NCI-H748 (cell line): ENCODE measurements at regions not wholly inside any gene's neighbourhood (a gene's known extent, or its start where the extent isn't known, plus 50 kb on each side); places are given as distances from the start of the nearest gene placed in this dataset.

Source experiments
- DNase-seq: peaks from one replicate; lab custom pipeline; 2025; ENCODE audit not compliant: unreplicated experiment; lab: John Stamatoyannopoulos, UW

DNA sequence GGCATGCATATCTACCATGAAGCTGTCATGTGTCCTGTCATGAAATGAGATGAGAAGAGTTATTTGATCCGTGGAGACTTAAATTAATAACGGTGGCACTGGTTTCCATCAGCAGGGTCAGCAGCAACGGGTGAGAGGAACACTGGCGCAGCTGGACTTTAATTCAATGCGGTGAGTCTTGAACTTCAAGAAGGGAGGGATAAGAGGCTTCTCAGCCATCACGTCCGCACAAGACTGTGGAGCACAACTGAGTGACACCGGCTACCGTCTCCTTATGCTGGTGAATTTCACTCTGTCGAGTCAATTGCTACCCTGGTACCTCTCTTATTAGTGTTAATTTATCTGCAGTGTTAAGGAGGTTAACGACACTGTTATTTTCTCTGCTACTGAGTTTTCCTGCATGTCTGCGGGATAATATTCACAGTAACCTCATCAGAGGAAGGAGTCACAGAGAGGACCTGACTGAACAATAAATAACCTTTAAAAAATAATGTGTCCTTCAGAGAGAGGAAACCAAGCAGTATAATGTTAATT is 236.8 kb downstream of the EPHA4 start:
- DNase-seq = no peak

DNA sequence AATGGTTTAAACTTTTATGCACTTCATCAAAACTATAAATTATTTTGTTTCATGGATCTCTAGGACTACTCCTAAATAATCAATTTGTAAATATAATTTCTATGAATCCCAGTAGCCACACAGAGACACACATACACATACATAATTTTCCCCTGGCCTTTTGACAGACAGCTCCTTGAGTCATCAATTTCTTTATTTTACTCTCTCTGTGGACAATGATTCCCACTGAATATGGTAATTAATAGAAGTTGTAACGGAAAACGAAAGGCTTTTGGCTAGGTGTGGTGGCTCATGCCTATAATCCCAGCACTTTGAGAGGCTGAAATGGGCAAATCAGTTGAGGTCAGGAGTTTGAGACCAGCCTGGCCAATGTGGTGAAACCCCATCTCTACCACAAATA is 235.1 kb downstream of the EPHA4 start:
- DNase-seq = no peak

DNA sequence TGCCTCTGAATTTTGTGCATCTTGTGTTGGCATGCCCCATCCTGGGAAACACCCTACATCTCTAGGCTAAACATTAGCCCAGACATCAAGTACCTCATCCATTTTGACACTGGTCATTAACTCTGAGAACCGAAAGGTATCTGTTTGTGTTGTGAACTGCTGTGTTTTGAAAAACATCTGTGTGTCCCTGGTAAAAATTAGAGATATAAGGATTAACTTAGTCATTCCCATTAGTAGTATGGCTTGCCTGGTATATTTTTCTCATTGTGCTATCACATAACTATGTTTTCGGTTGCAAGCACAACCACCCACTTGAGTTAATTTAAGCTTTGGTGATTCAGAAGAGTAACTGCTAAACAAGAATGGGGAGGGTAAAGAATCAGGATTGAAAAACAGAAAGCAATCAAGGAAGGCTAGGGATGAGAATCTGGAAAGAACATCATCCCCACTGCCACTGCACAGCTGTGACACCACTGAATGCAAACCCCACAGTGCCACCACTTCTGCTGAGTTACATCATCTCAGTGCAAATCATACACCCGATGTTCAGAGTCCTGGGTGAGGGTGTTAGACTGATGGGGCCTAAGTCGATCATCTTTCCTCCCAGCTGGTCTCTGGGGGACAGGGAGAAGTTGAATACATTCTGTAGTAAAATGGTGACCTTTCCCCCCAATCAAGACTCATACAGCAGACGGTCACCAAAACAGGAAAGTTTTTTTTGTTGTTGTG is 234.0 kb downstream of the EPHA4 start:
- no peak for DNase-seq

DNA sequence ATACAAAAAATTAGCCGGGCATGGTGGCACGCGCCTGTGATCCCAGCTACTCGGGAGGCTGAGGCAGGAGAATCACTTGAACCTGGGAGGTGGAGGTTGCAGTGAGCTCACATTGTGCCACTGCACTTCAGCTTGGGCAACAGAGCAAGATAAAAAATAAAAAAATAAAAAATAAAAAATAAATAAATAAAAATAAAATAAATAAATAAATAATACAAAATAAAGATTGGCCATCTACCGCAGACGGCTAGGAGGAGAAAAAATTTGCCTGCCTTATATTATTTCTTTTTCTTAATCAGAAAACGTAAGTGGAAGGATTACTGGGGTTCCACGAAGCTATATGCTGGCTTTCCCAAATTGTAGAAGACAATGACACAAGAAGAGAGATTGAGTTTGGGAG is 229.7 kb downstream of the EPHA4 start:
- DNase-seq = no peak

DNA sequence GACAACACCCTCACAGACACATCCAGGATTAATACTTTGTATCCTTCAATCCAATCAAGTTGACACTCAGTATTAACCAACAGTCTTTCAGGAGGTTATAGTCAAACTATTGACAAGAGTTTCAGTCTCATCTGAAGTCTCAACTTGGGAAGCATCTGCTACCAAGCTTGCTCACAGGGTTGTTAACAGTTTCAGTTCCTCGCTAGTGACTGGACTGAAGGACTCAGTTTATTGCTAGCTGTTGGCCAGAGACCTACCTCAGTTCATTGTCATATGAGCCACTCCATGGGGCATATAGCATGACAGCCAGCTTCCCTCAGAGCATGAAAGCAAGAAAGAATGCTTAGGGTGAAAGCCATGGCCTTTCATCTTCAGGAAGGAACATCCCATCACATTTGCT is 228.6 kb downstream of the EPHA4 start:
- no peak for DNase-seq

DNA sequence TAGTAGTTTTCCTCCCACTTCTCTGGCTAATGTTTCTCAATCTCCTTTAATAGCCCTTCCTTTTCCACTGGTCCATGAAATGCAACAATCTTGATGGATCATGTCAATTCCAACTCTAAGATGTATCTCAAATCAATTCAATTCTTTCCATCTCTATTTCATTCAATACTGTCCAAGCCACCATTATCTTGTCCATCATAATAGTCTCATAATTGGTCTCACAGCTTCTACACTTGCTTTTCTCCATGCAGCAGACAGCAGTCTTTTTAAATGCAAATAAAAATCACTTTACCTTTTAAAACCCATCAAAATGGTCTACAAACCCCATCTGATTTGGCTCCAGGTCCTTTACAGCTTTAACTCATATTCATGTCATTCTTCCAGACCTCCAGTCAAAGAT is 226.6 kb downstream of the EPHA4 start:
- no peak for DNase-seq

DNA sequence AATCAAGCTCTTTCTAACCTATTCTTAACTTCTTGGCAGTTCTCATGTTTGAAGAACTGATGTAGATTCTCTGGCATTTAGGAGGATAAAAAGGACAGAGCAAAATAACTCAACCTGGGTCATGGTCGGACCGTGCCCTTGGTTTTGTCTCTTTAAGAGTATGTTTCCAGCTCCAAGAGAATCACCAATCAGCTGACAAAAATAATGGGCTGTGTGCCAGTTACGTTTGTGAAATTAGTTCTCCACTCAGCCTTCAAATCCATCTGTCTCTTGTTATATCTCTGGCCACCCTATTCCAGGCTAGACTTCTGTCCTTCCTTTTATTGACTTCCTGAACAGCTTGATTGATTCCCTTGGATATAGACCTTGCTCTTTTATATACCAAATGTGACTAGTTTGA is 225.7 kb downstream of the EPHA4 start:
- DNase-seq = no peak

DNA sequence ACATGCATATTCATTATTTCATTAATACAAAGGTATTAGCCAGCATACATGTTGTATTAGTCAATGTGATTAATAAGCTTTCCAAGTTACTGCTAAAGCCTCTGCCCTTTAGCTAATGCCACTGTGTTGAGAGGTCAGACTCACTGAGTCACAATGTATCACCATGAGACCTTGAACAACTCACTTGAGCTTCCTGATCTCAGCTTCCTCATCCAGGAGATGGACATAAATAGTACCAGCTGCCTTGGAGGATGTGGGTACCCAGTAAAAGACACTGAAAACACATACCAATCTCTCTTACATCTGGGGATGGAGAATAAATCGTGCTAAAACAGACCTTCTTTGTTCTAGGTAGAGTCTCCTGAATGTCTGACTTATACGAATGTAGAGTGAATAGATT is 224.6 kb downstream of the EPHA4 start:
- DNase-seq = no peak

DNA sequence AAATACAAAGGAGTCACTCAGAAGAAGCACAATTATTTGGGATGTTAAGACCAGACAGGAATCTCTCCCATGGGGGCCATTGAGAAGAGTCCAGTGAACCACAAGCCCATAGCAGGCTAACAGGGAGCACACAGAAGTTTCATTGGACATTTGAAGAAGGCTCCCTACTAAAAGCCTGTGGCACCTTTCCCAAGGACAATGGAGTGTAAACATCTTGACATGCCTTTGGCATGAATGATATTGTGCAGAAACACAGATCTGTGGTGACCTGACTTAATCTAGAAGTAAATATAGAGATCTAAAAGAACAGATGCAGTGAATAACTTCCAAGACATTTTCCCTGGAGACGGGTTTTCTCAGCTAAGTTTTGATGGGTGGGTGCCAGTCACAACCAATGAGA is 221.5 kb downstream of the EPHA4 start:
- no peak for DNase-seq

DNA sequence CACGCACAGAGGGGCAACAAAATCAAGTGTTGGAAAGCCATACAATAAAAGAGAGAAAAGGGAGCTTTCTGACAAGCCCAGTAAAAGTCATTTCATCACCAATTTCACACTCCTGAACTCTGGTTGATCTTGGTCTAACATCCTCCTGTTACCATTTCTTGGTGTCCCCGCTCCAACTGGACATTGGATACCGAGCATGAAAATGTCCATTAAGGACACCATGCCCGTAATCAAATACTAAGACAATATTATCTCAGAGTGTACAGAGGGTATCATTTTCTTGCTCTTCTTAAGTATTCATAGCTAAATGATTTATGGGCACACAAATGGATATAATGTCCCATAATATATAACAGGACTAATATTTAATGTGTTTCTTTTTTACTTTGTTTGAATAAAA is 218.9 kb downstream of the EPHA4 start:
- no peak for DNase-seq

DNA sequence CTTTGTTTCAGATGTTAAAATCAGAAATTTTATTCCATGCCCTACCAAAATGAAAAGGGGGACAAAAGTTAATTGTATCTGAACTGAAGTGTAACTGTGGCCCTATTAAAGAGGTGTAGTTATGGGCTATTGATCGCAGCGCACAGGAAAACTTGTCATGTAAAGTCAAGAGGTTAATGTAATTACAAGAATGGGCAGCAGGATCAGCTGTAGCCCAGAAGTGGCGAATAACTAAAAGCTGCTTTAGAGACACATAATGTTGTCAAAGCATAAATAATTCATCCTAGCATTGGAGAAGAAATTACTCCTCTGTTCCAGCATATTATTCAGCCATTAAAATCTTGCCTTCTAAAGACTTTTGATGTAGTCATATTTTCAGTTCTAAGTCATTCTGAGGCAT is 211.8 kb downstream of the EPHA4 start:
- DNase-seq = no peak

DNA sequence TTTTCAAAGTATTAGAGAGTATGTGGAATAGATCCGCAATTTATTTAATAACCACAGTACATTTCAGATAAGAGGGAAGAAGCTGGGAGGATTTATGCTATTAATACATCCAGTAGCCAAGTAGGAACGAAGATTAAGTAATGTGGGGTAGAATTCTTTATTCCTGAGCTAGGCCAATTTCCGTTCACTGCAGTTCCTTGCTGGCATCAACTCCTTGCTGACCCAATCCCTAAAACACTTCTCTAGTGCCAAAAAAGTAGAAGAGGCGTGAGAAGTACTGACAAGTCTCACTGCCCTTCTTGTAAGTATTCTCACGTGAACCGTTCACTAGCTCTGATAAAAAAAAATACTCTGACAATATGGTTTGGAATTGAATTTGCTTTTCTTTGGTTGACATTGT is 211.4 kb downstream of the EPHA4 start:
- DNase-seq = no peak

DNA sequence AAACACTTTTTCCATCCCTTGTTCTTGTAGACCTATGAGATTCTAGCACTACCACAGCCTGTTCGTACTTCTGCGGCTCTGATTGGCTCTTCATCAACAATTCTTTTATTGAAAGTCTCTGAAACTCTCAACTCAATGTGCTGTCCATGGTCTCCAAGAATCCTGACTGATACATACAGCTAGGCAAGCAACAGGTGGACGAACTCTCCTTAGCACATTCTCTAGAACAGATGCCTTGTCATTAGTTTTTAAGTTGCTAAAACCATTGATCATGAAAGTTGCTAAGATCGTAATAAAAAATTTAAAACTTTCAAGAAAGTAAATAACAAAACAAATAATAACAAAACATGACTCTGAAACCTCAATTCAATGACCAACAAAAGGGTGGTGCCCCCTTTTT is 210.5 kb downstream of the EPHA4 start:
- DNase-seq = no peak

DNA sequence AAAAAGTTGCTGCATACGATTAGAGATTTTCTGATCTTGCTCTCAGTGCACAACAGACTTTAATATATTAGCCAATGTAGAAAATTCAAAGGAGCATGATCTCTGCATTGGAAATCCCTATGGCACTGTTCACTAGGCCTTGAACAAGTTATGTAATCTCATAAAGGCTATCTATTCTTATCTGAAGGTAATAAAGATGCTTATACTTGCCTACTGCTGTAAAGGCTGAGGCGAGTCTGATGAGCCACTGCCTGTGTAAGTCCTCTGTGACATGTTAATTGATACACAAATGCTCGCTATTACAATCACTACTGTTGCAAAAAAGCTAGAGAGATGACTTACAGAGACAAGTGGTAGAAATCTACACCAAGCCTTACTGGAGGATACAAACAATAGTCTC is 207.4 kb downstream of the EPHA4 start:
- no peak for DNase-seq
